Caco-2 (cell line): ENCODE measurements at regions not wholly inside any gene's neighbourhood (a gene's known extent, or its start where the extent isn't known, plus 50 kb on each side); places are given as distances from the start of the nearest gene placed in this dataset.

Experiments
- BruUV-seq: library from RNA; stranded (reverse); fragments of 400-500 nt; replicated peaks from 2 replicates; lab custom pipeline; 2021; lab: Mats Ljungman, UMichigan
- CTCF ChIA-PET: fragments of 300-600 bp; sonication (Branson Sonifier 250); formaldehyde crosslinking; loops from one replicate; lab custom pipeline; 2022; ENCODE audit warnings: antibody characterized with exemption; lab: Charles Lee
- POLR2A ChIA-PET: fragments of 300-600 bp; sonication (Branson Sonifier 250); formaldehyde crosslinking; loops from one replicate; lab custom pipeline; 2022; ENCODE audit warnings: antibody characterized with exemption; lab: Charles Lee
- DNase-seq, 2 experiments: peaks; one replicate each; pipeline versions ENCODE4 v3.0.0 to v3.0.0-alpha.2; 2020 to 2022
- H3K27me3 ChIP-seq: replicated peaks from 2 replicates; pipeline ENCODE4 v1.6.0; 2011; ENCODE audit warnings: low read length; ENCODE audit not compliant: control insufficient read depth, insufficient read depth
- H3K36me3 ChIP-seq: 2 replicates; pipeline ENCODE4 v1.5.1; 2011; ENCODE audit warnings: low read length; ENCODE audit not compliant: control insufficient read depth, insufficient read depth
- H3K4me1 ChIP-seq: fragments of 250-450 bp; sonication (Bioruptor Pico); 2 replicates; pipeline ENCODE4 v1.5.1; 2020; ENCODE audit warnings: mild to moderate bottlenecking
- H3K4me3 ChIP-seq: 2 replicates; pipeline ENCODE4 v1.5.1; 2011; ENCODE audit warnings: low read depth, mild to moderate bottlenecking, control low read depth, low read length
- H3K9me3 ChIP-seq: fragments of 250-450 bp; sonication (Bioruptor Pico); 2 replicates; pipeline ENCODE4 v1.5.1; 2020; ENCODE audit warnings: mild to moderate bottlenecking, moderate library complexity
- H3K27ac Mint-ChIP-seq: one replicate; pipeline ENCODE4 v1.8.0; 2022; ENCODE audit warnings: mixed read lengths; ENCODE audit not compliant: unreplicated experiment
- H3K27me3 Mint-ChIP-seq: one replicate; pipeline ENCODE4 v1.8.0; 2022; ENCODE audit warnings: mixed read lengths; ENCODE audit not compliant: insufficient read depth, unreplicated experiment
- H3K36me3 Mint-ChIP-seq: one replicate; pipeline ENCODE4 v1.8.0; 2022; ENCODE audit warnings: mild to moderate bottlenecking, mixed read lengths; ENCODE audit not compliant: insufficient read depth, unreplicated experiment
- H3K4me1 Mint-ChIP-seq: one replicate; pipeline ENCODE4 v1.8.0; 2022; ENCODE audit warnings: low read depth, mixed read lengths; ENCODE audit not compliant: unreplicated experiment
- H3K4me3 Mint-ChIP-seq: one replicate; pipeline ENCODE4 v1.8.0; 2022; ENCODE audit warnings: mild to moderate bottlenecking, moderate library complexity, mixed read lengths; ENCODE audit not compliant: unreplicated experiment
- H3K9me3 Mint-ChIP-seq: one replicate; pipeline ENCODE4 v1.8.0; 2022; ENCODE audit warnings: mixed read lengths; ENCODE audit not compliant: unreplicated experiment
- CTCF ChIP-seq, 2 experiments: fragments of 200-600 bp in 1 of 2; IDR thresholded peaks; 1 replicate in 1 of 2; 2 replicates in 1 of 2; pipeline versions ENCODE4 v1.5.1 to v1.8.0; 2011 to 2022; ENCODE audit warnings: antibody characterized with exemption in 1 of 2, control low read depth in 1 of 2, inconsistent platforms in 1 of 2, low read depth in 1 of 2, low read length in 1 of 2, mild to moderate bottlenecking in 1 of 2, moderate library complexity in 1 of 2; ENCODE audit not compliant: insufficient read depth in 1 of 2, severe bottlenecking in 1 of 2, unreplicated experiment in 1 of 2
- intact Hi-C: fragments of 100-400 bp; cut with micrococcal nuclease; formaldehyde crosslinking; loops from one replicate; pipeline ENCODE4 v1.10.0; 2022; ENCODE audit not compliant: unreplicated experiment

GRCh38 chr6:169938731-169939130 lies 187.3 kb downstream of the ERMARD start:
- Mint-ChIP-seq H3K4me3 (no peak overlapping the region), H3K9me3 (peaks cover 6% of the 10 kb centered on the region), H3K4me1 (no peaks in the 10 kb centered on the region), H3K27me3 (no peaks in the 10 kb centered on the region), H3K36me3 (peaks cover 5% of the 10 kb centered on the region), H3K27ac (no peak overlapping the region)
- ChIA-PET POLR2A (interaction anchor here (0.7 kb wide), 1 partner anchor 117 kb away, joined by 6 read pairs; no protein-coding TSS in a partner anchor), CTCF (no interaction called here)
- BruUV-seq = no TSS peak
- H3K4me3 ChIP-seq = no peak overlapping the region
- no peak for DNase-seq
- H3K36me3 ChIP-seq = no peaks in the 10 kb centered on the region
- intact Hi-C loops = no loop called here
- TF ChIP-seq CTCF (IDR thresholded peaks at IDR 0.05; ENCODE audit: insufficient read depth in 1 of 2, low read depth in 1 of 2, low read length in 1 of 2, severe bottlenecking in 1 of 2, unreplicated experiment in 1 of 2) = no peak
- no peaks in the 10 kb centered on the region for H3K9me3 ChIP-seq
- H3K27me3 ChIP-seq = no peaks in the 10 kb centered on the region
- peaks cover 4% of the 10 kb centered on the region for H3K4me1 ChIP-seq

- peaks cover 5% of the 10 kb centered on the region for H3K36me3 Mint-ChIP-seq
Measured at GRCh38 chr6:169938262-169938701, 186.9 kb downstream of the ERMARD start.

More at GRCh38 chr6:169938262-169938701, 186.9 kb downstream of the ERMARD start:
- no TSS peak for BruUV-seq
- no peak for DNase-seq
- Mint-ChIP-seq H3K4me1 (peaks cover 4% of the 10 kb centered on the region), H3K27ac (no peak overlapping the region), H3K27me3 (no peaks in the 10 kb centered on the region), H3K4me3 (no peak overlapping the region), H3K9me3 (peaks cover 2% of the 10 kb centered on the region)
- POLR2A ChIA-PET = interaction anchor here (0.7 kb wide), 1 partner anchor 116 kb away, joined by 6 read pairs; no protein-coding TSS in a partner anchor
- H3K27me3 ChIP-seq = no peaks in the 10 kb centered on the region
- no peak for TF ChIP-seq CTCF (IDR thresholded peaks at IDR 0.05; ENCODE audit: insufficient read depth in 1 of 2, low read depth in 1 of 2, low read length in 1 of 2, severe bottlenecking in 1 of 2, unreplicated experiment in 1 of 2)
- CTCF ChIA-PET = no interaction called here
- intact Hi-C loops = no loop called here
- H3K4me1 ChIP-seq = peaks cover 9% of the 10 kb centered on the region
- H3K36me3 ChIP-seq = no peaks in the 10 kb centered on the region
- no peak overlapping the region for H3K4me3 ChIP-seq
- H3K9me3 ChIP-seq = no peaks in the 10 kb centered on the region
